ENCODE measurements at regions not wholly inside any gene's neighbourhood (a gene's known extent, or its start where the extent isn't known, plus 50 kb on each side); places are given as distances from the start of the nearest gene placed in this dataset.
A peak's percentile ranks its signal among the peaks of the same experiment; 100 is the strongest.

DNA sequence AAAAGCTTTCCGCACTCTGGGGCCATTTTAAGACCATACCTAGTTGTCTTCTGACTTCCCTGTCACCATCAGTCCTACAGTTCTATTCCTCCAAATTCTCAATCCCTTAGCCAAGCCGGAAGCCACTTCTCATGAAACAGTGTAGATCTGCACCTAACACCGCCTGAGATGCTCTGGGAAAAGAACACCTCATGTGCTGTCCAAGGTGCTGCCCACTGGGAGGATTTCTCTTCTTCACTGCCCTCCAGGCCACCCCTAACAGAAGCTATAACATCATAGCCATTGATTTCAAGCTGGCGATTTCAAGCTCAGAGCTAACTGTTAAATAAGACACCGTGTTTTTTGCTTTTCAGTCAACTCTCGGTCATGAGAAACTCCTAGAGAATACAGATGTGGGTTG, 559.3 kb downstream of the CCDC171 start:
- DNase-seq, result no peak
- no peak overlapping the region for H3K4me3 ChIP-seq
- no peaks in the 10 kb centered on the region for H3K9me3 ChIP-seq
- H3K36me3 ChIP-seq, result no peaks in the 10 kb centered on the region
- intact Hi-C loops (cut with DNase I; ENCODE audit: low total_unique reads), result no loop called here
- H3K27ac ChIP-seq, result no peak overlapping the region
- no peaks in the 10 kb centered on the region for H3K27me3 ChIP-seq
- H3K4me1 ChIP-seq, result peaks cover 0 to 6% of the 10 kb centered on the region in 2 donors
- TF ChIP-seq CTCF (IDR thresholded peaks at IDR 0.05), result no peak
- no peak for TF ChIP-seq POLR2A (IDR thresholded peaks at IDR 0.05)

GRCh38 chr9:16115994-16116393, 563.2 kb downstream of the CCDC171 start:
- intact Hi-C loops (cut with DNase I; ENCODE audit: low total_unique reads), result no loop called here
- H3K4me1 ChIP-seq, result peaks cover 0 to 6% of the 10 kb centered on the region in 2 donors
- no peaks in the 10 kb centered on the region for H3K27me3 ChIP-seq
- no peak overlapping the region for H3K4me3 ChIP-seq
- TF ChIP-seq CTCF (IDR thresholded peaks at IDR 0.05) (no peak), POLR2A (IDR thresholded peaks at IDR 0.05) (no peak)
- no peaks in the 10 kb centered on the region for H3K9me3 ChIP-seq
- no peak overlapping the region for H3K27ac ChIP-seq
- DNase-seq, result no peak
- no peaks in the 10 kb centered on the region for H3K36me3 ChIP-seq

DNA sequence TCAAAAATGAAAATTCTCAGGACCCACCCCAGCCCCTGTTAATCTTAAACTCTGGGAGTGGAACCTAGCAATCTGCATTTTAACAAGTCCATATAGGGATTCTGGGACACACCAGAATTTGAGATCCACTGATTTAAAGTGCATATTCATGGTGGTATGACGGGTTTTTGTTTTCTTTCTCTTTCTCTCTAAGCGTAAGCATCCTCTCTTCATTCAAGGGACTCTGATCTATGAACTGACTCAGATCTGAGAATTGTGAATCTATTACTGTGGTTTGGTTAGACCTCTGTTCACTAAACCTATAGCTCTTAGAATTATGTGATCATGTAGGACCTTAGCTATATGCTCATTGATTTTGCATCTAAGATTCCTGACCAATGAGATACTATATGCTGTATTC, 565.2 kb downstream of the CCDC171 start:
- Histone ChIP-seq H3K36me3 (no peaks in the 10 kb centered on the region), H3K27me3 (no peaks in the 10 kb centered on the region), H3K9me3 (no peaks in the 10 kb centered on the region), H3K4me3 (no peak overlapping the region), H3K4me1 (peaks cover 0 to 5% of the 10 kb centered on the region in 2 donors), H3K27ac (no peak overlapping the region)
- intact Hi-C loops (cut with DNase I; ENCODE audit: low total_unique reads), result no loop called here
- no peak for TF ChIP-seq CTCF (IDR thresholded peaks at IDR 0.05)
- no peak for TF ChIP-seq POLR2A (IDR thresholded peaks at IDR 0.05)
- DNase-seq, result no peak

DNA sequence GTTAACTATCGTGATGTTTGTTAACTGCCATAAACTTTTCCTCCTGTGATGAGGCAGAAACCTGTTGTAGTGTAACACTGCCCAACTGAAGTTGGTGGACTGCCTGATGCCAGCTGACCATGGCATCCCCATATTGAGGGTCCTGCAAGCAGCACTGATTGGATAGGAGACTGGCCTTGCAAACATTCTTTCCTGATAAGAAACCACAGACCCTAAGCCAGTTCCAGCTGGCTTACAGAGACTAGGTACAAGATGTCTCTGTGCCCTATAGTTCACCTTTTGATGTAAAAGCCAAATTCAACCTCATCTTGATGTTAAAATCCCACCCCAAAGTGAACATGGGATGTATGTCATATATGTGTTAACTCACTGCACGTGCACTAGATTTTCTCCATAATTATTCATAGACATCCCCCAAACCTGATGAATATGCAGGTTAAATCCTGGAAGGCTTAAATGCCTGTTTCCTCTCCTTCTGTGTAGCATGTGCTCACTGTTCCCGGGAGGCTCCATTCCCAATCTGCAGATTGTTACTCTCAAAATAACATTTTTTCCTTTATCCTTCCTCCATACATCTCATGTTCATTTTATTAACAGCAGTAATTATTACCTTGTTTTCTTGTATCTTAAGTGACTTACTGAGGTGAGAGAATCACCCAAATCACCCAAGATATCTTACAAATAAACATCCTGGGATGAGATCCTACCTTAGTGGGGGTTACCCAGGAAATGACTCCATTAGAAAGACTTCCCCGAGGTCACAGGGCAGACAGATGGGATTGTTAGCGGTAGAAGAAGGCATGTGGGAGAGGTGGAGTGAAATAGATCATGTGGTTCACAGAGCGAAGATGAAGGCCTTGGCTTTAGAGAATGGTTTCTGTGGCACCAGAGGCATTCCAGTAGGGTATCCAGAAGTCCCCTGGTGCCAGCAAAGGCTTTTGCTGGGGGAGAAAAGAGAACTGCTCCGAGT, 566.7 kb downstream of the CCDC171 start:
- Histone ChIP-seq H3K27me3 (no peaks in the 10 kb centered on the region), H3K4me3 (no peak overlapping the region), H3K27ac (peak overlapping the region in 1 of 2 donors; percentile 20), H3K36me3 (no peaks in the 10 kb centered on the region), H3K4me1 (no peaks in the 10 kb centered on the region), H3K9me3 (no peaks in the 10 kb centered on the region)
- TF ChIP-seq POLR2A (IDR thresholded peaks at IDR 0.05) (no peak), CTCF (IDR thresholded peaks at IDR 0.05) (no peak)
- intact Hi-C loops (cut with DNase I; ENCODE audit: low total_unique reads), result no loop called here
- DNase-seq, result no peak

DNA sequence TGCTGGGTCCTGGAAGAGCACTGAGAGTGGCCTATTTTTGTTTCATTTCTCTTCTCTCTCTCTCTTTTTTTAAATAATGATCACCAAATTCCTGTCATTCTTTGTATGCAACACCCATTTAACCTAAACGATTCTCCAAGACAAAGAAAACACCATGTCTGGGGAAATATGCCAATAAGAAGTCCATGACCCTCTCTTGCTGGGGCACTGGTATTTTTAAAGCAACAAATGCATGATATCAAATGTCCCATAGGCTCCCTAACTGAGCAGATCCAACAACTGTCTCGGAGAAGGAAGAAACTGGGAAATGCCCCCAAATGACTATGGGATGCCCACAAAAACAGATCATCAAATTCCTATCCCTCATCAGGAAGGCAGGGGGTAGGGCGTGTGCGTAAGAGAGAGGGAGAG, 567.4 kb downstream of the CCDC171 start:
- TF ChIP-seq CTCF (IDR thresholded peaks at IDR 0.05), result no peak
- TF ChIP-seq POLR2A (IDR thresholded peaks at IDR 0.05), result no peak
- Histone ChIP-seq H3K27me3 (no peaks in the 10 kb centered on the region), H3K4me1 (no peaks in the 10 kb centered on the region), H3K27ac (peak overlapping the region in 1 of 2 donors; percentile 20), H3K36me3 (no peaks in the 10 kb centered on the region), H3K4me3 (no peak overlapping the region), H3K9me3 (no peaks in the 10 kb centered on the region)
- intact Hi-C loops (cut with DNase I; ENCODE audit: low total_unique reads), result no loop called here
- DNase-seq, result no peak
